Heart left ventricle (tissue), 16 donors: ENCODE measurements at regions not wholly inside any gene's neighbourhood (a gene's known extent, or its start where the extent isn't known, plus 50 kb on each side); places are given as distances from the start of the nearest gene placed in this dataset.

ENCODE experiments used
- ATAC-seq, 4 donors: fragments of 200-7000 bp; cut with Tn5 transposase; one replicate each; pipeline ENCODE4 v1.9.1; 2020 to 2022; ENCODE audit warnings: moderate library complexity in 4 of 4, mild to moderate bottlenecking in 3 of 4, moderate number of reproducible peaks in 1 of 4
- DNase-seq, 5 donors: peaks; one replicate each; pipeline ENCODE4 v3.0.0-alpha.2; 2020
- H3K27ac ChIP-seq, 12 donors: fragments of 200-600 bp; sonication (generic) in 4 of 12; one replicate each; pipeline versions ENCODE4 v1.5.0 to v1.8.0; 2016 to 2022; ENCODE audit warnings: mild to moderate bottlenecking in 2 of 12
- H3K27me3 ChIP-seq, 9 donors: fragments of 200-600 bp; sonication (generic) in 2 of 9; one replicate each; pipeline versions ENCODE4 v1.5.1 to v1.8.0; 2016 to 2022; ENCODE audit warnings: mild to moderate bottlenecking in 3 of 9
- H3K36me3 ChIP-seq, 9 donors: fragments of 200-600 bp; sonication (generic) in 2 of 9; one replicate each; pipeline versions ENCODE4 v1.5.0 to v1.8.0; 2018 to 2022; ENCODE audit warnings: mild to moderate bottlenecking in 2 of 9
- H3K4me1 ChIP-seq, 12 donors: fragments of 200-600 bp; sonication (generic) in 4 of 12; one replicate each; pipeline versions ENCODE4 v1.5.0 to v1.8.0; 2016 to 2022; ENCODE audit warnings: mild to moderate bottlenecking in 3 of 12
- H3K4me3 ChIP-seq, 12 donors: fragments of 200-600 bp; sonication (generic) in 4 of 12; one replicate each; pipeline versions ENCODE4 v1.5.0 to v1.8.0; 2017 to 2022; ENCODE audit warnings: mild to moderate bottlenecking in 9 of 12, moderate library complexity in 4 of 12
- H3K9me3 ChIP-seq, 12 donors: fragments of 200-600 bp; sonication (generic) in 4 of 12; one replicate each; pipeline versions ENCODE4 v1.5.0 to v1.8.0; 2016 to 2022; ENCODE audit warnings: mild to moderate bottlenecking in 1 of 12
- CTCF ChIP-seq, 12 donors: fragments of 200-600 bp; sonication (generic) in 4 of 12; IDR thresholded peaks; one replicate each; pipeline versions ENCODE4 v1.5.0 to v1.8.0; 2018 to 2022; ENCODE audit warnings: antibody characterized with exemption in 12 of 12, mild to moderate bottlenecking in 5 of 12
- POLR2A ChIP-seq, 2 donors: fragments of 450-650 bp; IDR thresholded peaks; one replicate each; pipeline ENCODE4 v1.6.1; 2017; ENCODE audit warnings: antibody characterized with exemption in 2 of 2, mild to moderate bottlenecking in 2 of 2, moderate library complexity in 2 of 2
- WGBS, 4 donors: extraction: QIAGEN DNeasy Blood & Tissue Kit in 2 of 4; methylation state at CpG; one replicate each; pipeline versions ENCODE4 v1.1.5 to v1.1.7; 2013 to 2018; 5-methylcytosine and 5-hydroxymethylcytosine counted together
- intact Hi-C, 10 donors: fragments of 100-400 bp; cut with DNase I; formaldehyde crosslinking; loops; one replicate each; pipeline versions ENCODE4 v1.11.1 to v1.14.2; 2022
- donor health status: ischemic (EF 13 %, LVEDD 7.1; RV severe dilation, severe dysfunction).
- donor health status: healthy with polysubstance abuse.
- donor health status: DM: no; HTN: yes; CAD: no.
- donor health status: DM: no; HTN: no; CAD: no.
- donor health status: ischemic (EF 25% LVEDD 6.9; RV normal size, moderate dysfunction).
- donor health status: ischemic (EF 25% LVEDD 5.7; RV mildly dilated, moderate dysfunction).
- donor health status: healthy.
- donor health status: DM: yes; HTN: yes; CAD: no.
- donor health status: ischemic (EF 35%, LVEDD 5.7; RV mildly dilated, moderate dysfunction).
- donor health status: nonischemic (EF 11% LVEDD 7.7; RV severe dilation, severe dysfunction).
- donor health status: DM: yes; HTN: yes; CAD: no.
- donor health status: PGD.
- donor health status: ischemic (EF 29% LVEDD 5.4; RV normal size, mild dysfunction).
- donor health status: nonischemic (EF 23%, LVEDD 6.1; RV moderate dilation, normal function).

DNA sequence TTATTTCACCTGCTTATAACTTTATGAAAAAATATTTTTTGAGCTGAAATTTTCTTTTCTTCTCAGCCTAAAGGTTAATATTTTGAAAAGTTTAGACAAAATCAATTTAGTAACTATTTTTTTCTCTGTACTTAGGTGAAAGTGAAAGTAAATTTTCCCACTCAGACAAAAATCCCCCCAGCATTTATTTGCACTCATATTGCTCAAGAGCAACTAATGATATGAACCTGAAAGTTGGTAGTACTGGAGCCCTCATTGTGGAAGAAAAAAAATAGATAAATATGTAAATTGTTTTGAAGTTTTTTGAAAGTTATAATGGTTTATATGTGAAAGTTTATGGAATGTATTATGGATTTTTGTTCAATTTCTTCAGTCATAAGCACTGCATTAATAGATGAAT lies 1005.9 kb upstream of the ATXN7L3B start:
- H3K27me3 ChIP-seq: no peaks in the 10 kb centered on the region
- H3K4me1 ChIP-seq: peaks cover 0 to 3% (median 0%) of the 10 kb centered on the region in 12 donors
- intact Hi-C loops: no loop called here
- DNase-seq (no peak), ATAC-seq (no peak)
- H3K4me3 ChIP-seq: no peak overlapping the region
- peaks cover 0 to 5% (median 0%) of the 10 kb centered on the region in 12 donors for H3K9me3 ChIP-seq
- H3K27ac ChIP-seq: no peak overlapping the region
- no peaks in the 10 kb centered on the region for H3K36me3 ChIP-seq
- TF ChIP-seq POLR2A (IDR thresholded peaks at IDR 0.05) (no peak), CTCF (IDR thresholded peaks at IDR 0.05) (no peak)

DNA sequence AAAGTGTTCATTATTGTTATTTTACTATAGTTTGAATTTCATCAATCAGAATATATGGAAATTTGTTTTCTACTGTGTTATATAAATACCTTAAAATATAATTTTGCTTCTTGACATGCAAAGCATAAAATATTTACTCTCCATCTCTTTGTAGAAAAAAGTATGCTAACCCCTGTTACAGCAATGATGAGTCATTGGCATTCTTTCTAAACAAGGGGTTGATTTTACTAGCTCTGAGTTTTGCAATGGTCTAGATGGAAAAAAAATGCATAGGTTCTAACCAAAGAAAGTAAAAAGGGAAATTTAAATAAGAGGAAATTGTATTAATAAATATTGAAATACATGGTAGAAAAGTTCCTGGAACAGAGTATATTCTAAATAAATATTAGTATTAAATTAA lies 990.2 kb upstream of the ATXN7L3B start:
- no peaks in the 10 kb centered on the region for H3K27me3 ChIP-seq
- no peak overlapping the region for H3K27ac ChIP-seq
- H3K9me3 ChIP-seq: peaks cover 0 to 3% (median 0%) of the 10 kb centered on the region in 12 donors
- TF ChIP-seq CTCF (IDR thresholded peaks at IDR 0.05) (no peak), POLR2A (IDR thresholded peaks at IDR 0.05) (no peak)
- no peak for ATAC-seq
- intact Hi-C loops: no loop called here
- no peaks in the 10 kb centered on the region for H3K4me1 ChIP-seq
- H3K4me3 ChIP-seq: no peak overlapping the region
- DNase-seq: no peak
- no peaks in the 10 kb centered on the region for H3K36me3 ChIP-seq

DNA sequence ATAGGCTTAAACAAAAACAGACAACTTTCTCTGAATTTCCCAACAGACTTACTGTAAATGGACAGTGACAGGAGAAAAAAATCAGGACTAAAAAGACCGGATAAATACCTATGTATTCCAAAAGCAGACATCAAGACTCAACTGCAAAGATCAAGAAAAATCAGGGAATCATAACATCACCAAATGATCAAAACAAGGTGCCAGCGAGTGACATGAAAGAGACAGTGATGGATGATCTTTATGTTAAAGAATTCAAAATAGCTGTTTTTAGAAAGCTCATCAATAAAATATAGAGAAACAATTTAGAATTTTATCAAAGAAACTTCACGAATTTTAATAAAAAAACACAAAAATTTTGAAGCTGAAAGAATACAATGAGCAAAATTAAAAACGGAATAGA lies 952.5 kb upstream of the ATXN7L3B start:
- H3K36me3 ChIP-seq: no peaks in the 10 kb centered on the region
- 69 to 81% (median 74%) methylated on average over 4 of the region's 4 CpGs for WGBS, 4 donors
- no peak overlapping the region for H3K4me3 ChIP-seq
- intact Hi-C loops: no loop called here
- H3K27me3 ChIP-seq: no peaks in the 10 kb centered on the region
- ATAC-seq (no peak), DNase-seq (no peak)
- no peak overlapping the region for H3K27ac ChIP-seq
- peaks cover 0 to 6% (median 0%) of the 10 kb centered on the region in 12 donors for H3K9me3 ChIP-seq
- TF ChIP-seq POLR2A (IDR thresholded peaks at IDR 0.05) (no peak), CTCF (IDR thresholded peaks at IDR 0.05) (no peak)
- no peaks in the 10 kb centered on the region for H3K4me1 ChIP-seq

DNA sequence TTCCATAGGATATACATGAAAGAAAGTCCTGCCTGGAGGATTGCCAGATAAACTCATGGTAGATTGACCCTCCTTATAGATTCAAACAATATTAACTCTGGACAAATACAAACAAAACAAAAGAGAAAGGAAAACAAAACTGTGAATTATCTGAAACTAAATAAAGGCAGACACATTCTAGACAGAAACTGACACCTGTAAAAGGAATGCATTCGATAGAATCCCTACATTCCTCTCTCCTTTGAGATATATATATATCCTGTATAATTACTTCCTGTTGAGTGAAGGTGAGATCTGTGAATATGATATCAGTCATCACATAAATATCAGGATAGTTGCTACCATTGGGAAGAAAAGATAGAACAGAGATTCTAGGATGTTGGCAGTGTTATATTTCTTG lies 948.4 kb upstream of the ATXN7L3B start:
- Histone ChIP-seq H3K4me3 (no peak overlapping the region), H3K27ac (no peak overlapping the region), H3K9me3 (peaks cover 0 to 11% (median 0%) of the 10 kb centered on the region in 12 donors), H3K4me1 (no peaks in the 10 kb centered on the region), H3K27me3 (no peaks in the 10 kb centered on the region), H3K36me3 (no peaks in the 10 kb centered on the region)
- intact Hi-C loops: no loop called here
- no peak for TF ChIP-seq CTCF (IDR thresholded peaks at IDR 0.05)
- TF ChIP-seq POLR2A (IDR thresholded peaks at IDR 0.05): no peak
- ATAC-seq: no peak
- WGBS, 4 donors: 74 to 84% (median 77%) methylated on average over 1 of the region's 1 CpG
- DNase-seq: no peak
